HL-60 (cell line): ENCODE measurements at regions not wholly inside any gene's neighbourhood (a gene's known extent, or its start where the extent isn't known, plus 50 kb on each side); places are given as distances from the start of the nearest gene placed in this dataset.

Source experiments
- DNase-seq, 2 experiments: peaks; one replicate each; pipeline ENCODE4 v3.0.0-alpha.2; 2010 to 2020; ENCODE audit warnings: low read depth in 1 of 2, low spot score in 1 of 2
- H3K27ac ChIP-seq: fragments of 250-450 bp; sonication (Bioruptor Pico); replicated peaks from 2 replicates; pipeline ENCODE4 v1.5.1; 2020; ENCODE audit warnings: mild to moderate bottlenecking, moderate library complexity
- H3K27me3 ChIP-seq: fragments of 250-450 bp; sonication (Bioruptor Pico); 2 replicates; pipeline ENCODE4 v1.5.1; 2021; ENCODE audit warnings: mild to moderate bottlenecking, moderate library complexity; ENCODE audit not compliant: insufficient read depth, poor library complexity, severe bottlenecking
- H3K4me3 ChIP-seq: replicated peaks from 2 replicates; pipeline ENCODE4 v1.5.1; 2011; ENCODE audit warnings: mild to moderate bottlenecking, control low read depth, low read length; ENCODE audit not compliant: insufficient read depth
- GABPA ChIP-seq: IDR thresholded peaks from 2 replicates; pipeline ENCODE4 v1.6.1; 2012; ENCODE audit warnings: low read depth
- POLR2AphosphoS5 ChIP-seq: IDR thresholded peaks from 2 replicates; pipeline ENCODE4 v1.6.1; 2012; ENCODE audit warnings: low read depth
- REST ChIP-seq: IDR thresholded peaks from 2 replicates; pipeline ENCODE4 v1.6.1; 2012; ENCODE audit warnings: low read depth; ENCODE audit not compliant: insufficient replicate concordance
- SPI1 ChIP-seq: IDR thresholded peaks from 2 replicates; pipeline ENCODE4 v1.6.1; 2012; ENCODE audit warnings: low read depth, mild to moderate bottlenecking, borderline replicate concordance
- TF ChIP-seq, protein P1 (sequence below): IDR thresholded peaks from one replicate; pipeline ENCODE4 v1.5.1; 2011; ENCODE audit warnings: low read length, control low read depth, inconsistent platforms; ENCODE audit not compliant: insufficient read depth

DNA sequence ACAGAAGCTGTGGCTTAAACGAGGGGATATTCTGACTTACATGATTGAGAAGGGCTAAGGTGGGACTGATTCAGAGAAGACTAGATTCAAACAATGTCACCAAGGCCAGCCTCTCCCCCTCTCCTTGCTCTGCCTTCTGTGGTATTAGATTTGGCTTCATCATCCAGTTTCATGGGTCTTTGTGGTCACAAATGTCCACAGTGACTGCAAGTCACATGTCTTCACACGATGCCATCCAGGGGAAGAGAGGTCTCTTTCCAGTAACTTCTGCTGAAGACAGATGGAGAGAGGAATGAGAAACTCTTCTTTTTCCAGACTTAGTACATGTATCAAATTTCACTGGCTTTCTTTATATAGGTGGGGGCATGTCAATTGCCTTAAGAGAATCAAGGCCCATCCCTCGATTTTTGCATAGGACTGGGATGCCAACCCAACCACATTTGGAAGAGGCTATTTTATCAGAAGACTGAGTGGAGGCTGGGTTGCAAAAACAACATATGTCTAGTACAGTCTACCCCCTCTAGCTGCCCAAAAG is 57.3 kb upstream of the HNF1B start:
- DNase-seq, result no peak
- no peak for TF ChIP-seq REST
- TF ChIP-seq GABPA, result no peak
- no peak for TF ChIP-seq SPI1
- TF ChIP-seq, protein P1, sequence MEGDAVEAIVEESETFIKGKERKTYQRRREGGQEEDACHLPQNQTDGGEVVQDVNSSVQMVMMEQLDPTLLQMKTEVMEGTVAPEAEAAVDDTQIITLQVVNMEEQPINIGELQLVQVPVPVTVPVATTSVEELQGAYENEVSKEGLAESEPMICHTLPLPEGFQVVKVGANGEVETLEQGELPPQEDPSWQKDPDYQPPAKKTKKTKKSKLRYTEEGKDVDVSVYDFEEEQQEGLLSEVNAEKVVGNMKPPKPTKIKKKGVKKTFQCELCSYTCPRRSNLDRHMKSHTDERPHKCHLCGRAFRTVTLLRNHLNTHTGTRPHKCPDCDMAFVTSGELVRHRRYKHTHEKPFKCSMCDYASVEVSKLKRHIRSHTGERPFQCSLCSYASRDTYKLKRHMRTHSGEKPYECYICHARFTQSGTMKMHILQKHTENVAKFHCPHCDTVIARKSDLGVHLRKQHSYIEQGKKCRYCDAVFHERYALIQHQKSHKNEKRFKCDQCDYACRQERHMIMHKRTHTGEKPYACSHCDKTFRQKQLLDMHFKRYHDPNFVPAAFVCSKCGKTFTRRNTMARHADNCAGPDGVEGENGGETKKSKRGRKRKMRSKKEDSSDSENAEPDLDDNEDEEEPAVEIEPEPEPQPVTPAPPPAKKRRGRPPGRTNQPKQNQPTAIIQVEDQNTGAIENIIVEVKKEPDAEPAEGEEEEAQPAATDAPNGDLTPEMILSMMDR, result no peak
- H3K27ac ChIP-seq, result no peak overlapping the region

DNA sequence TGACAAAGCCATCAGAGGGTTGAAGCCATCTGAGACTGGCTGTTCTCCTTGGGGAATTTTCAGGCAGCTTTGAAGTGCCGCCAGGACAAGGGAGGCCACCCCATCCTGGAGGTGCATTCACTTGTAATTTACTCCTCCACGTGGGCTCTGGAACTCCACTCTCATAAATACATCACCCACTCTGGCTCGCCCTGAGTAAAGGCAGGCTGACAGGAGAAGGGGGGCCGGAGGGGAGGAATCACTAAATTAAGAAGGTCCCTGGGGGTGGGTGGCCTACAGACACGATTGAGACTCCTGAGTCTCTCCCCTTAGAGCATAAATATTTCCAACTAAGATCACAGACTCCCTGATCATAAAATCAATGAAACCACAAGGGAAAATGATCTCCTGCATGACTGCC is 56.3 kb upstream of the HNF1B start:
- no peak for TF ChIP-seq POLR2AphosphoS5
- TF ChIP-seq GABPA, result no peak
- TF ChIP-seq SPI1, result no peak
- TF ChIP-seq, protein P1, result no peak
- Histone ChIP-seq H3K27me3 (no peaks in the 10 kb centered on the region), H3K4me3 (no peak overlapping the region), H3K27ac (no peak overlapping the region)
- DNase-seq, result no peak

More for the DNA sequence above, 57.3 kb upstream of the HNF1B start:
- H3K27me3 ChIP-seq, result no peaks in the 10 kb centered on the region
- no peak overlapping the region for H3K4me3 ChIP-seq

DNA sequence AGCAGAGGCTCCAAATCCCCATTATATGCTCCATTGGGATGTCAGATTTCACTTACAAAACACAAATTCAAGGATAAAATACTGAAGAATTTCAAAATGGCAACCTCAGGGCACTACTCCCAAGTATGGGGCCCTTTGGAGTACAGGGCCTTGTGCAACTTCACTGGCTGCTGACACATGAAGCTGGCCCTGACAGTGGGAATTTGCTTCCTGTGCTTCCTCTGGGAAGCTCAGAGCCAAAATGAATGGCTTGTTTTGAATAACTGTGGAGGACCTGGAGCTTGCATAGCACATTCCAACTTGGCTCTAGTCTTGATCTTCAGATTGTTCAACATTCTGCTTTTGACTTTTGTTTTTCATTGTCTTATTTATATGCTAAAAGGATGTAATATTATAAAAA is 52.3 kb upstream of the HNF1B start:
- TF ChIP-seq POLR2AphosphoS5 (no peak), GABPA (no peak), REST (no peak), SPI1 (no peak)
- TF ChIP-seq, protein P1, result no peak
- no peak overlapping the region for H3K4me3 ChIP-seq
- H3K27ac ChIP-seq, result no peak overlapping the region
- no peak for DNase-seq
- H3K27me3 ChIP-seq, result no peaks in the 10 kb centered on the region

GRCh38 chr17:37796076-37796475 is 51.2 kb upstream of the HNF1B start:
- H3K27ac ChIP-seq, result no peak overlapping the region
- DNase-seq, result no peak
- no peak for TF ChIP-seq REST
- TF ChIP-seq GABPA, result no peak
- TF ChIP-seq, protein P1, result no peak
- TF ChIP-seq POLR2AphosphoS5, result no peak
- TF ChIP-seq SPI1, result no peak
- no peaks in the 10 kb centered on the region for H3K27me3 ChIP-seq
- no peak overlapping the region for H3K4me3 ChIP-seq
